Panc1 (cell line): ENCODE measurements at regions not wholly inside any gene's neighbourhood (a gene's known extent, or its start where the extent isn't known, plus 50 kb on each side); places are given as distances from the start of the nearest gene placed in this dataset.

Experiments used
- ATAC-seq: fragments of 200-7000 bp; cut with Tn5 transposase; 2 replicates; pipeline ENCODE4 v1.9.1; 2020; ENCODE audit warnings: mild to moderate bottlenecking, moderate library complexity
- BruUV-seq: library from RNA; stranded (reverse); fragments of 400-500 nt; replicated peaks from 2 replicates; lab custom pipeline; 2021; lab: Mats Ljungman, UMichigan
- CTCF ChIA-PET: fragments of 300-600 bp; sonication (Branson Sonifier 250); formaldehyde crosslinking; loops from one replicate; lab custom pipeline; 2022; ENCODE audit warnings: antibody characterized with exemption; lab: Charles Lee
- POLR2A ChIA-PET: fragments of 300-600 bp; sonication (Branson Sonifier 250); formaldehyde crosslinking; loops from one replicate; lab custom pipeline; 2022; ENCODE audit warnings: antibody characterized with exemption; lab: Charles Lee
- DNase-seq: peaks from one replicate; pipeline ENCODE4 v3.0.0-alpha.2; 2010; ENCODE audit warnings: low read depth, low spot score
- H3K27ac ChIP-seq: 2 replicates; pipeline ENCODE4 v1.5.1; 2011; ENCODE audit warnings: mild to moderate bottlenecking, low read length, inconsistent platforms
- H3K27me3 ChIP-seq: fragments of 200-500 bp; sonication (Bioruptor generic); 2 replicates; pipeline ENCODE4 v1.6.0; 2014; ENCODE audit warnings: low read length, inconsistent platforms; ENCODE audit not compliant: control insufficient read depth, insufficient read depth
- H3K36me3 ChIP-seq: fragments of 200-500 bp; sonication (Bioruptor generic); 2 replicates; pipeline ENCODE4 v1.5.1; 2014; ENCODE audit warnings: inconsistent platforms, mild to moderate bottlenecking, low read length, moderate library complexity; ENCODE audit not compliant: control insufficient read depth, insufficient read depth
- H3K4me1 ChIP-seq: 2 replicates; pipeline ENCODE4 v1.5.1; 2011; ENCODE audit warnings: inconsistent platforms, mild to moderate bottlenecking, low read length, moderate library complexity; ENCODE audit not compliant: control insufficient read depth, insufficient read depth
- H3K4me3 ChIP-seq, 2 experiments: 2 replicates each; pipeline ENCODE4 v1.5.1; 2011 to 2012; ENCODE audit warnings: low read depth in 2 of 2, low read length in 2 of 2, mild to moderate bottlenecking in 2 of 2, inconsistent platforms in 1 of 2, moderate library complexity in 1 of 2
- H3K9me3 ChIP-seq: fragments of 200-500 bp; sonication (Bioruptor generic); 2 replicates; pipeline ENCODE4 v1.5.1; 2014; ENCODE audit warnings: low read depth, mild to moderate bottlenecking, inconsistent platforms, low read length, moderate library complexity; ENCODE audit not compliant: control insufficient read depth, insufficient read depth
- POLR2AphosphoS5 ChIP-seq: IDR thresholded peaks from 2 replicates; pipeline ENCODE4 v1.6.1; 2012; ENCODE audit warnings: mild to moderate bottlenecking, low read depth, low read length, moderate library complexity
- SIN3A ChIP-seq: IDR thresholded peaks from 2 replicates; pipeline ENCODE4 v1.6.1; 2012; ENCODE audit warnings: low read depth, mild to moderate bottlenecking, low read length, moderate library complexity, borderline replicate concordance; ENCODE audit not compliant: insufficient read depth
- TCF7L2 ChIP-seq: IDR thresholded peaks from 2 replicates; pipeline ENCODE4 v1.6.1; 2011; ENCODE audit warnings: mild to moderate bottlenecking, low read depth, low read length, inconsistent platforms
- in situ Hi-C: cut with HindIII; loops from 2 replicates; pipeline ENCODE4 v1.10.0; 2016; ENCODE audit warnings: low sequenced_read_pairs, low pct_unique_long_range_greater_than_20kb
- intact Hi-C: fragments of 100-400 bp; cut with micrococcal nuclease; formaldehyde crosslinking; loops from one replicate; pipeline ENCODE4 v1.10.0; 2022; ENCODE audit not compliant: unreplicated experiment
- TF ChIP-seq, protein P1 (sequence below), 2 experiments: IDR thresholded peaks; 2 replicates each; pipeline ENCODE4 v1.6.1; 2011 to 2012; ENCODE audit warnings: low read depth in 2 of 2, control low read depth in 1 of 2, low read length in 1 of 2, mild to moderate bottlenecking in 1 of 2, moderate library complexity in 1 of 2; ENCODE audit not compliant: insufficient read depth in 1 of 2
- TF ChIP-seq, protein P2 (sequence below): fragments of 450-650 bp; IDR thresholded peaks from 2 replicates; pipeline ENCODE4 v1.5.1; 2017; ENCODE audit warnings: mild to moderate bottlenecking

DNA sequence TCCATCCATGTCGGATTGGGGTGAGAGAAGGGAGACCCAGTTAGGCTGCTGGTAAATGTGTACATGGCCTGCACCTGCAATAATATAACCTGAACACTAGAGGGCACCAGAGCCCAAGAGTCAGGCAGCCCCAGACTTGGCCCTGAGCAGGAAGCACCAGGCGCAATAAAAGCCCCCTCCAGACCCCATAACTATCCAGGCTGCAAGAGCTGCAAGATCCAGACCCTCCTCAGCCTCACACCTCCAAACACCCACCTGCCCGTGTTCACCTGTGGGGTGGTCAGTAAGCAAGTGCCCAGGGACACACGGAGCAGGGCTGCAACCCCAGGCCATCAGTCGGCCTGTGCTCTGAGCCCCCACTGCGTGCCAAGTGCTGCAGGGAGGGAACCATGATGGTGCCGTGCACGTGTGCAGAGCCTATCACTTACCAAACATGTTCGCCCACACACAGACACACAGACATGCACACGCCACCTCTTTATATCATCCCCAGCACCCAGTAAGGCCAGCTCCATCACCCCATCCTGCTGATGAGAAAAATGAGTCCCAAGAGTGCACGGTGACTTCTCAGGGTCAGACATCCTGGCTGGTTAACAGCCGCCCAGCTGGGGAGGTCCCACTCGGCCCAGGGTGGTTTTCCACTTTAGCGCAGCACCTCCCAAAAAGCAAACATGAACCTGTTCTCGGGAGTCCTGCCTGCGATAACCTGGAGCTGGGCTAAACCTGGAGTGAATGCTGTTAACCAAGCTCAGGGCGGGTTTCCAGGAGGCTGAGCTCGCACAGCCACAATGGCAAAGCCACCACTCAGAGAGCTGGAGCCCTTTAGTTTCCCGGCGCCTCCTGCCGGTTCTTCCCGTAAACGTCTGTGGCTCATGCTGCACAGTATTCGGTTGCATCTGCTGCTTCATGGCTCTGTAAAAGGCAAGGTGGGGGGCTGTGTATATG is 439.8 kb downstream of the SOX9 start:
- ChIA-PET CTCF (interaction anchor here (0.6 to 2.4 kb wide), 22 partner anchors 9 to 703 kb away, joined by 3 to 23 read pairs (median 5); no protein-coding TSS in a partner anchor), POLR2A (interaction anchor here (0.6 kb wide), 1 partner anchor 177 kb away, joined by 9 read pairs; no protein-coding TSS in a partner anchor)
- no peaks in the 10 kb centered on the region for H3K36me3 ChIP-seq
- H3K27ac ChIP-seq: peak overlapping the region; percentile 83
- TF ChIP-seq SIN3A (no peak), POLR2AphosphoS5 (peak; percentile 47; the same call in 1 of the 2 replicates), TCF7L2 (peak; percentile 23; the same call in 1 of the 2 replicates)
- TF ChIP-seq, protein P1, sequence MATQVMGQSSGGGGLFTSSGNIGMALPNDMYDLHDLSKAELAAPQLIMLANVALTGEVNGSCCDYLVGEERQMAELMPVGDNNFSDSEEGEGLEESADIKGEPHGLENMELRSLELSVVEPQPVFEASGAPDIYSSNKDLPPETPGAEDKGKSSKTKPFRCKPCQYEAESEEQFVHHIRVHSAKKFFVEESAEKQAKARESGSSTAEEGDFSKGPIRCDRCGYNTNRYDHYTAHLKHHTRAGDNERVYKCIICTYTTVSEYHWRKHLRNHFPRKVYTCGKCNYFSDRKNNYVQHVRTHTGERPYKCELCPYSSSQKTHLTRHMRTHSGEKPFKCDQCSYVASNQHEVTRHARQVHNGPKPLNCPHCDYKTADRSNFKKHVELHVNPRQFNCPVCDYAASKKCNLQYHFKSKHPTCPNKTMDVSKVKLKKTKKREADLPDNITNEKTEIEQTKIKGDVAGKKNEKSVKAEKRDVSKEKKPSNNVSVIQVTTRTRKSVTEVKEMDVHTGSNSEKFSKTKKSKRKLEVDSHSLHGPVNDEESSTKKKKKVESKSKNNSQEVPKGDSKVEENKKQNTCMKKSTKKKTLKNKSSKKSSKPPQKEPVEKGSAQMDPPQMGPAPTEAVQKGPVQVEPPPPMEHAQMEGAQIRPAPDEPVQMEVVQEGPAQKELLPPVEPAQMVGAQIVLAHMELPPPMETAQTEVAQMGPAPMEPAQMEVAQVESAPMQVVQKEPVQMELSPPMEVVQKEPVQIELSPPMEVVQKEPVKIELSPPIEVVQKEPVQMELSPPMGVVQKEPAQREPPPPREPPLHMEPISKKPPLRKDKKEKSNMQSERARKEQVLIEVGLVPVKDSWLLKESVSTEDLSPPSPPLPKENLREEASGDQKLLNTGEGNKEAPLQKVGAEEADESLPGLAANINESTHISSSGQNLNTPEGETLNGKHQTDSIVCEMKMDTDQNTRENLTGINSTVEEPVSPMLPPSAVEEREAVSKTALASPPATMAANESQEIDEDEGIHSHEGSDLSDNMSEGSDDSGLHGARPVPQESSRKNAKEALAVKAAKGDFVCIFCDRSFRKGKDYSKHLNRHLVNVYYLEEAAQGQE (IDR thresholded peaks at IDR 0.05; ENCODE audit: insufficient read depth in 1 of 2, low read depth in 2 of 2, low read length in 1 of 2): no peak
- TF ChIP-seq, protein P2, sequence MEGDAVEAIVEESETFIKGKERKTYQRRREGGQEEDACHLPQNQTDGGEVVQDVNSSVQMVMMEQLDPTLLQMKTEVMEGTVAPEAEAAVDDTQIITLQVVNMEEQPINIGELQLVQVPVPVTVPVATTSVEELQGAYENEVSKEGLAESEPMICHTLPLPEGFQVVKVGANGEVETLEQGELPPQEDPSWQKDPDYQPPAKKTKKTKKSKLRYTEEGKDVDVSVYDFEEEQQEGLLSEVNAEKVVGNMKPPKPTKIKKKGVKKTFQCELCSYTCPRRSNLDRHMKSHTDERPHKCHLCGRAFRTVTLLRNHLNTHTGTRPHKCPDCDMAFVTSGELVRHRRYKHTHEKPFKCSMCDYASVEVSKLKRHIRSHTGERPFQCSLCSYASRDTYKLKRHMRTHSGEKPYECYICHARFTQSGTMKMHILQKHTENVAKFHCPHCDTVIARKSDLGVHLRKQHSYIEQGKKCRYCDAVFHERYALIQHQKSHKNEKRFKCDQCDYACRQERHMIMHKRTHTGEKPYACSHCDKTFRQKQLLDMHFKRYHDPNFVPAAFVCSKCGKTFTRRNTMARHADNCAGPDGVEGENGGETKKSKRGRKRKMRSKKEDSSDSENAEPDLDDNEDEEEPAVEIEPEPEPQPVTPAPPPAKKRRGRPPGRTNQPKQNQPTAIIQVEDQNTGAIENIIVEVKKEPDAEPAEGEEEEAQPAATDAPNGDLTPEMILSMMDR: peak; percentile 91
- ATAC-seq (peak; percentile 83), DNase-seq (no peak)
- peaks cover 83% of the 10 kb centered on the region for H3K4me1 ChIP-seq
- H3K9me3 ChIP-seq: no peaks in the 10 kb centered on the region
- in situ Hi-C loops (no loop called here), intact Hi-C loops (loop anchor here (1.0 to 10.0 kb wide), 3 partner anchors 30 to 165 kb away; no protein-coding TSS in a partner anchor)
- H3K4me3 ChIP-seq: peak overlapping the region; percentile 4 to 38; a peak in 3 of 4 replicates
- no peaks in the 10 kb centered on the region for H3K27me3 ChIP-seq
- BruUV-seq: no TSS peak

DNA sequence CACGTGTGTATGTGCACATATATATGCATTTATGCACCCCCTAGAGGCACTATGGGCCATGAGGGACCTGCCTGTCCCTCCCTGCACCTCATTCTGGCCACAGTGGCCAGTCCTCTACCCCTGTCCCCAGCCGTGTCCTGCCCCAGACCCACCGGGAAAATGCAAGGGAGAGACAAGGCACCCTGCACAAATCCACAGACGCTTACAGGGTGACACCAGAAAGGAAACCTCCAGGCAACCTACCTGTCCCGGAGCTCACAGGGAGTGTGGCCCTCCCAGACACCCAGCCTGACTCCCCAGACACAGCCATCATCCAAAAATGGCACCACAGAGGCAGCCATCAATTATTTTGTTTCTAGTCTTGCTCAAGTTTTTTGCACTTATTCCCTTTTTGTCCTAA is 440.4 kb downstream of the SOX9 start:
- peak overlapping the region; percentile 83 for H3K27ac ChIP-seq
- ChIA-PET CTCF (interaction anchor here (0.8 to 2.4 kb wide), 11 partner anchors 9 to 628 kb away, joined by 3 to 23 read pairs (median 6); no protein-coding TSS in a partner anchor), POLR2A (interaction anchor here (0.6 kb wide), 1 partner anchor 177 kb away, joined by 9 read pairs; no protein-coding TSS in a partner anchor)
- no TSS peak for BruUV-seq
- peaks cover 87% of the 10 kb centered on the region for H3K4me1 ChIP-seq
- TF ChIP-seq, protein P1 (IDR thresholded peaks at IDR 0.05; ENCODE audit: insufficient read depth in 1 of 2, low read depth in 2 of 2, low read length in 1 of 2): no peak
- 0 out of 2 replicates have a peak, but pooled peaks have one; percentile 1 for TF ChIP-seq TCF7L2
- peak overlapping the region in 1 of 2 experiments; percentile 38; a peak in 2 of 4 replicates for H3K4me3 ChIP-seq
- H3K9me3 ChIP-seq: no peaks in the 10 kb centered on the region
- H3K36me3 ChIP-seq: no peaks in the 10 kb centered on the region
- no peaks in the 10 kb centered on the region for H3K27me3 ChIP-seq
- no peak for DNase-seq
- intact Hi-C loops: loop anchor here (2.0 to 10.0 kb wide), 2 partner anchors 30 to 124 kb away; no protein-coding TSS in a partner anchor
- peak; percentile 7 for ATAC-seq
- in situ Hi-C loops: no loop called here
